ENCODE measurements at regions not wholly inside any gene's neighbourhood (a gene's known extent, or its start where the extent isn't known, plus 50 kb on each side); places are given as distances from the start of the nearest gene placed in this dataset.

- Histone ChIP-seq H3K27me3 (ENCODE audit: insufficient read depth, low read length) (no peaks in the 10 kb centered on the region), H3K79me2 (ENCODE audit: insufficient read depth, low read length) (no peaks in the 10 kb centered on the region), H3K9ac (ENCODE audit: low read length) (no peak overlapping the region), H4K20me1 (ENCODE audit: insufficient read depth) (no peaks in the 10 kb centered on the region), H3K4me1 (ENCODE audit: control insufficient read depth in 1 of 2, insufficient read depth in 2 of 2, low read length in 2 of 2) (no peaks in the 10 kb centered on the region), H3K27ac (ENCODE audit: low read depth, low read length) (no peak overlapping the region), H3K4me3 (replicated peaks in 1 of 2; ENCODE audit: low read depth in 1 of 2, low read length in 2 of 2) (no peak overlapping the region), H3K4me2 (ENCODE audit: low read length) (no peak overlapping the region), H3K36me3 (ENCODE audit: control insufficient read depth in 1 of 2, insufficient read depth in 2 of 2, low read length in 2 of 2) (no peaks in the 10 kb centered on the region), H3K9me3 (ENCODE audit: control insufficient read depth in 1 of 2, insufficient read depth in 1 of 2, low read depth in 1 of 2, low read length in 2 of 2) (peaks cover 7 to 13% of the 10 kb centered on the region in 2 experiments; a peak in 2 of 4 replicates), H2AFZ (ENCODE audit: low read depth, low read length, poor library complexity, severe bottlenecking) (no peak overlapping the region), H3K9me2 (ENCODE audit: insufficient read depth) (no peaks in the 10 kb centered on the region)
- ChIA-PET POLR2A (no interaction called here), RAD21 (ENCODE audit: low non-redundant PET in 1 of 2, low total read pairs in 2 of 2, uncharacterized antibody in 2 of 2, unreplicated experiment in 2 of 2) (no interaction called here), CTCF (no interaction called here)
- no peak for ATAC-seq
- intact Hi-C loops (cut with micrococcal nuclease), result no loop called here
- TF ChIP-seq CBX3 (IDR thresholded peaks at IDR 0.05; ENCODE audit: low read depth), result no peak
- BruUV-seq (replicated peaks), result no TSS peak
- DNase-seq (ENCODE audit: low read depth, low spot score), result no peak
Observed at GRCh38 chr2:116832148-116832547, 982.3 kb upstream of the DDX18 start.

GRCh38 chr2:116833052-116833451 lies 981.4 kb upstream of the DDX18 start:
- H3K4me2 ChIP-seq (ENCODE audit: low read length), result no peak overlapping the region
- ChIA-PET POLR2A (no interaction called here), CTCF (no interaction called here), RAD21 (ENCODE audit: low non-redundant PET in 1 of 2, low total read pairs in 2 of 2, uncharacterized antibody in 2 of 2, unreplicated experiment in 2 of 2) (no interaction called here)
- intact Hi-C loops (cut with micrococcal nuclease), result no loop called here
- H3K36me3 ChIP-seq (ENCODE audit: control insufficient read depth in 1 of 2, insufficient read depth in 2 of 2, low read length in 2 of 2), result no peaks in the 10 kb centered on the region
- TF ChIP-seq ZBTB33 (IDR thresholded peaks at IDR 0.05; ENCODE audit: extremely low read depth, insufficient replicate concordance, low read length) (no peak), CTCF (IDR thresholded peaks at IDR 0.05 in 2 of 3, conservative IDR thresholded peaks at IDR 0.05 in 1 of 3; ENCODE audit: borderline replicate concordance in 1 of 3, insufficient read depth in 1 of 3, low read depth in 2 of 3, low read length in 2 of 3) (no peak), ATF3 (IDR thresholded peaks at IDR 0.05) (no peak), YY1 (IDR thresholded peaks at IDR 0.05; ENCODE audit: extremely low read depth, insufficient replicate concordance, low read depth, low read length) (no peak), JUND (IDR thresholded peaks at IDR 0.05) (no peak), POLR2AphosphoS5 (IDR thresholded peaks at IDR 0.05; ENCODE audit: low read depth, low read length) (no peak), CBX3 (IDR thresholded peaks at IDR 0.05; ENCODE audit: low read depth) (no peak), ELF1 (IDR thresholded peaks at IDR 0.05; ENCODE audit: borderline replicate concordance, low read depth) (no peak), ZFX (IDR thresholded peaks at IDR 0.05) (no peak), CEBPB (IDR thresholded peaks at IDR 0.05; ENCODE audit: low read depth) (no peak), EZH2 (IDR thresholded peaks at IDR 0.05) (no peak), SP1 (IDR thresholded peaks at IDR 0.05; ENCODE audit: low read depth) (no peak), EGR1 (IDR thresholded peaks at IDR 0.05; ENCODE audit: low read depth) (no peak), FOSL1 (IDR thresholded peaks at IDR 0.05; ENCODE audit: low read depth) (no peak), SRF (IDR thresholded peaks at IDR 0.05; ENCODE audit: low read depth) (no peak), EZH2phosphoT487 (IDR thresholded peaks at IDR 0.05; ENCODE audit: borderline replicate concordance) (no peak), ZNF274 (IDR thresholded peaks at IDR 0.05; ENCODE audit: low read depth, low read length) (no peak), TCF7L2 (IDR thresholded peaks at IDR 0.05; ENCODE audit: borderline replicate concordance, extremely low read depth, insufficient read depth, insufficient read length) (no peak), POLR2A (IDR thresholded peaks at IDR 0.05; ENCODE audit: borderline replicate concordance, extremely low read depth, insufficient read depth, insufficient read length) (no peak)
- H3K4me3 ChIP-seq (replicated peaks in 1 of 2; ENCODE audit: low read depth in 1 of 2, low read length in 2 of 2), result no peak overlapping the region
- H2AFZ ChIP-seq (ENCODE audit: low read depth, low read length, poor library complexity, severe bottlenecking), result no peak overlapping the region
- BruUV-seq (replicated peaks), result no TSS peak
- H3K27ac ChIP-seq (ENCODE audit: low read depth, low read length), result no peak overlapping the region
- no peak overlapping the region for H3K9ac ChIP-seq (ENCODE audit: low read length)
- no peaks in the 10 kb centered on the region for H3K79me2 ChIP-seq (ENCODE audit: insufficient read depth, low read length)
- no peaks in the 10 kb centered on the region for H3K27me3 ChIP-seq (ENCODE audit: insufficient read depth, low read length)
- no peak for DNase-seq (ENCODE audit: low read depth, low spot score)
- H4K20me1 ChIP-seq (ENCODE audit: insufficient read depth), result no peaks in the 10 kb centered on the region
- no peaks in the 10 kb centered on the region for H3K9me2 ChIP-seq (ENCODE audit: insufficient read depth)
- peaks cover 7 to 13% of the 10 kb centered on the region in 2 experiments; a peak in 2 of 4 replicates for H3K9me3 ChIP-seq (ENCODE audit: control insufficient read depth in 1 of 2, insufficient read depth in 1 of 2, low read depth in 1 of 2, low read length in 2 of 2)
- ATAC-seq, result no peak
- no peaks in the 10 kb centered on the region for H3K4me1 ChIP-seq (ENCODE audit: control insufficient read depth in 1 of 2, insufficient read depth in 2 of 2, low read length in 2 of 2)
